ENCODE measurements at regions not wholly inside any gene's neighbourhood (a gene's known extent, or its start where the extent isn't known, plus 50 kb on each side); places are given as distances from the start of the nearest gene placed in this dataset.

DNA sequence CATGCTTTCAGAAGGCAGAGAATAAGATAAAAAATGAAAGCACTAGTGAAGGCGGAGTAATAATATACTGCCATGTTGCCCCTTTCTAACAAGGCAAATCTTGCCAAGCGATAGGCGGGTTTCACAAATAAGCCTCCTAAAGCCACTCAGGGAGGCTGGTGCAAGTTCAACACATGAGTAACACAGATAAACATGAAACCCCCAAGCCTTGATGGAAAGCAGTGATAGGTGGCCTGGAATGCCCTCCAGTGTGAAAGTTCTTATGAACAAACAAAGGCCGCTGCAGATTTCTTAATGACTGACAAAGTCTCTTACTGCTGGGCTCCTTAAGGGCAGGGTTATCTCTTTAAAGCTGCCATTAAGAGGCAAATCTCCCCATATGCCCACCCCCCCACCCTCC, 154.7 kb downstream of the ZDHHC21 start:
- H3K9me3 ChIP-seq, result no peaks in the 10 kb centered on the region
- no peak overlapping the region for H3K4me3 ChIP-seq
- no peaks in the 10 kb centered on the region for H3K36me3 ChIP-seq
- H3K27me3 ChIP-seq, result no peaks in the 10 kb centered on the region
- no peak for DNase-seq (ENCODE audit: low spot score in 2 of 2)
- peaks cover 0 to 3% (median 0%) of the 10 kb centered on the region in 4 donors for H3K4me1 ChIP-seq
- no peak overlapping the region for H3K27ac ChIP-seq
- 81 to 90% methylated on average over 4 of the region's 4 CpGs for WGBS, 2 donors
- TF ChIP-seq EP300 (IDR thresholded peaks at IDR 0.05) (no peak), POLR2A (IDR thresholded peaks at IDR 0.05) (no peak)
- TF ChIP-seq, protein P1, sequence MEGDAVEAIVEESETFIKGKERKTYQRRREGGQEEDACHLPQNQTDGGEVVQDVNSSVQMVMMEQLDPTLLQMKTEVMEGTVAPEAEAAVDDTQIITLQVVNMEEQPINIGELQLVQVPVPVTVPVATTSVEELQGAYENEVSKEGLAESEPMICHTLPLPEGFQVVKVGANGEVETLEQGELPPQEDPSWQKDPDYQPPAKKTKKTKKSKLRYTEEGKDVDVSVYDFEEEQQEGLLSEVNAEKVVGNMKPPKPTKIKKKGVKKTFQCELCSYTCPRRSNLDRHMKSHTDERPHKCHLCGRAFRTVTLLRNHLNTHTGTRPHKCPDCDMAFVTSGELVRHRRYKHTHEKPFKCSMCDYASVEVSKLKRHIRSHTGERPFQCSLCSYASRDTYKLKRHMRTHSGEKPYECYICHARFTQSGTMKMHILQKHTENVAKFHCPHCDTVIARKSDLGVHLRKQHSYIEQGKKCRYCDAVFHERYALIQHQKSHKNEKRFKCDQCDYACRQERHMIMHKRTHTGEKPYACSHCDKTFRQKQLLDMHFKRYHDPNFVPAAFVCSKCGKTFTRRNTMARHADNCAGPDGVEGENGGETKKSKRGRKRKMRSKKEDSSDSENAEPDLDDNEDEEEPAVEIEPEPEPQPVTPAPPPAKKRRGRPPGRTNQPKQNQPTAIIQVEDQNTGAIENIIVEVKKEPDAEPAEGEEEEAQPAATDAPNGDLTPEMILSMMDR (IDR thresholded peaks at IDR 0.05), result no peak

DNA sequence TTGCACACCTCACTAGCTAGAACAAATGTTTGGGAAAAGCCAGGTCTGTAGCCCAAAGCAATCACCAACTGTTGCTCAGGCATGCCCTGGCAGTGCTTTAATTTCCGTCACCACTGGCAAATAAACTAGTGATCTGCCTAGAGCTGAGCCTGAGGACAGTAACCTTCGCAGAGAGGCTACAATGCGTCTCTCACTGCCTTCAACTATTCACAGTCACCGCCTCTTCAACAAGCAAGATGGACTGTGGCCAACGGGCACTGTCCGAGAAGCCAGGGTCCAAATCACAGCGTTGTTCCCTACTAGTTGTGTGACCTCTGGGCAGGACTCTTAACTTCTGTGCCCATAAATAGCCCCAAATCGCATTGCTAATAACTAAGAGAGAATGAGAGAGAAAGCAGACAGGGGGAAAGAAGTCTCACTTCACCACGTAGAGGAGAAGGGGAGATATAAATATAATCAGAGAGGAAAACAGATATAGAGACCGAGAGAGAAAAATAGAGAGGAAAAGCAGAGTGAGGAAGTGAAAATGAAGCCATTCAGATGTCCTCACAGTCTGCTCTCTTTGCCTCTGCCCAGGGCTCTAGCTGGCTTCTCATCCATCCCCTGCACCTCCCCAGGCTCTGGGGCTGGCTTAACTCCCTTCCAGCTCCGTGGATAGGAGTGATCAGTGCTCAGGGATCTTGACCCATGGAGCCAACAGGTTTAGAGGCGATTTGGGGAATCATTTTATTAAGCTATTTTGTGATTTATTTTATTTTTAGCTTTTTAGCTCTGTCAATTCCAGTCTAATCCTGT, 157.9 kb downstream of the ZDHHC21 start:
- TF ChIP-seq EP300 (IDR thresholded peaks at IDR 0.05), result no peak
- TF ChIP-seq, protein P1 (IDR thresholded peaks at IDR 0.05), result no peak
- TF ChIP-seq POLR2A (IDR thresholded peaks at IDR 0.05), result no peak
- no peaks in the 10 kb centered on the region for H3K27me3 ChIP-seq
- H3K4me1 ChIP-seq, result peaks cover 0 to 21% (median 2%) of the 10 kb centered on the region in 4 donors
- H3K27ac ChIP-seq, result no peak overlapping the region
- 39 to 43% methylated on average over 12 of the region's 12 CpGs for WGBS, 2 donors
- H3K4me3 ChIP-seq, result no peak overlapping the region
- no peaks in the 10 kb centered on the region for H3K9me3 ChIP-seq
- DNase-seq (ENCODE audit: low spot score in 2 of 2), result no peak
- H3K36me3 ChIP-seq, result no peaks in the 10 kb centered on the region

DNA sequence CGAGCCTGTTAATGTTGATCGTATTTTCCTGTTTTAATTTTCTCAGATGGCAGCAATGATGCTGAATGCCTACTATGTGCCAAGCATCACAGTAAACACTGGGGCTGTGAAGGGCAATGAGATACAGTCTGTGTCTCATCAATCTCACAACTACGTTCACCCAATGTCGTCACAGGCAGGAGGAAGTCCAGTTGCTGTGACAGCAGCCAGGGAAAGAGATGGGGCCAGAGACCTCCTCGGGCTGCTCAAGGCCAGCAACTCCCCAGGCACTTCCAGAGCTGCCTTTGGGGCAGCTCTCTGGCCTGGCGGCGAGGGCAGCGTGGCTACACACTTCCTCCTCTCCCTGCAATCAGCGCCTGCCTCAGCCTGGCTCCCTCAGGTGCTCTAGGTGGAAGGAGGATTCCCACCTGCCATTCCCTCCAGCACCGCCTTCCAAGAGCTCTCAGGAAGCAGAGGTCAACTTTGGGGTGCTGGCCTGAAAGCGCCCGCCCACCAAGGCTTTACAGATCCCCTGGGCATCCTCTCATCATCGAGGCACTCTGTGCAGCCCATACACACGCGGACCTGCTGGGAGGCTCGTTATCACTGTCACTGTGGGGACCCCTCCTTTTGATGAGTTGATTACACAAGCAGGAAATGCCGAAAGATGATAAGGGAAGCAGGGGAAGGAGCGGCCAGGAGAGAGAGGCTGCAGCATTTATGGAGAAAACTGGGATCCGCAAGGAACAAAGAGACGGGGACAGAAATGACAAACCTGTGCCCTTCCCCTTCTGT, 159.2 kb downstream of the ZDHHC21 start:
- 68 to 72% methylated on average over 19 to 20 of the region's 20 CpGs for WGBS, 2 donors
- Histone ChIP-seq H3K4me3 (no peak overlapping the region), H3K27me3 (no peaks in the 10 kb centered on the region), H3K9me3 (no peaks in the 10 kb centered on the region), H3K4me1 (peaks cover 0 to 21% (median 2%) of the 10 kb centered on the region in 4 donors), H3K36me3 (no peaks in the 10 kb centered on the region), H3K27ac (peak overlapping the region in 1 of 4 donors; percentile 74)
- no peak for DNase-seq (ENCODE audit: low spot score in 2 of 2)
- no peak for TF ChIP-seq POLR2A (IDR thresholded peaks at IDR 0.05)
- TF ChIP-seq, protein P1 (IDR thresholded peaks at IDR 0.05), result no peak
- no peak for TF ChIP-seq EP300 (IDR thresholded peaks at IDR 0.05)

DNA sequence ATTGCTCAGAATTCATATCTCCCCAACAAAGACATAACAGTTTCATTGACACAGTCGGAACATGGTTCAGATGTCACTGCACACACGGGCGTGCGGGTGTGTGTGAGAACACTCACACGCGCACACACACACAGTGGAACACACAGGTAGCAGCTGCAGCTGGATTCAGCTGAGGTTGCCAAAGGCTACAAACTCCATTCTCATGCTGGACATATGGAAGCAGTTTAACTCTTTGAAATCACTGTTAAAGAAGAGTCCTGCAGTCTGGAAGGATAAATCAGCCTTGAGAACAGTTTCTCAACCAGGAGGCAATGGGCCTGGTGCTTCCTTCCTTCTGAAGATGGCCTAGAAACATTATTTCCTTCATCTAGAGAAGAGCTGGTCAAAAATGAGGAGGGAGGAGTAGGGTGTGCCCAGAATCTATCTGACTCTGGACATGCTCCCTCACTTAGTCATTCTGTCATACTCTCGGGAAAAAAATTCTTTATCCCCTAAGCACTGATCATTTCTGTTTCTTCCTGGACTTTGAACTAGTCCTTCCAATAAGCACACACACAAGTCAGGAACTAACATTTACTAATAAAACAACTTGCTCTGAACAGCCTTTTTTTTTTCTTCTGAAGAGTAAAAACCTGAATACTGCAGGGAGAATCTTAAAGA, 160.6 kb downstream of the ZDHHC21 start:
- 37 to 44% methylated on average over 7 of the region's 7 CpGs for WGBS, 2 donors
- no peak overlapping the region for H3K4me3 ChIP-seq

More for the DNA sequence above, 160.6 kb downstream of the ZDHHC21 start:
- H3K36me3 ChIP-seq, result no peaks in the 10 kb centered on the region
- peak overlapping the region in 2 of 4 donors; percentile 40 to 74 for H3K27ac ChIP-seq
- H3K9me3 ChIP-seq, result no peaks in the 10 kb centered on the region
- TF ChIP-seq POLR2A (IDR thresholded peaks at IDR 0.05) (no peak), EP300 (IDR thresholded peaks at IDR 0.05) (no peak)
- TF ChIP-seq, protein P1 (IDR thresholded peaks at IDR 0.05), result no peak
- no peaks in the 10 kb centered on the region for H3K27me3 ChIP-seq
- DNase-seq (ENCODE audit: low spot score in 2 of 2), result no peak
- peaks cover 0 to 21% (median 2%) of the 10 kb centered on the region in 4 donors for H3K4me1 ChIP-seq

Data from tibial nerve (tissue), 4 donors.